K562 (cell line): ENCODE measurements at regions not wholly inside any gene's neighbourhood (a gene's known extent, or its start where the extent isn't known, plus 50 kb on each side); places are given as distances from the start of the nearest gene placed in this dataset.

ENCODE experiments used
- ATAC-seq: fragments of 200-7000 bp; cut with Tn5 transposase; 3 replicates; pipeline ENCODE4 v1.9.1; 2020; ENCODE audit warnings: moderate library complexity
- BruUV-seq: library from RNA; stranded (reverse); fragments of 400-500 nt; replicated peaks from 2 replicates; lab custom pipeline; 2021; lab: Mats Ljungman, UMichigan
- CTCF ChIA-PET: fragments of 300-600 bp; formaldehyde crosslinking; extraction: SDS; loops from one replicate; lab custom pipeline; 2021; ENCODE audit warnings: low intra/inter-chr PET ratio; lab: Yijun Ruan, JAX
- POLR2A ChIA-PET: fragments of 300-600, 350-650 bp; sonication (Branson Sonifier 250); formaldehyde crosslinking; extraction: SDS; loops from one replicate; lab custom pipeline; 2021; ENCODE audit warnings: antibody characterized with exemption, inconsistent platforms; lab: Yijun Ruan, JAX
- DNase-seq, 4 experiments: peaks; one replicate each; pipeline versions ENCODE4 v3.0.0 to v3.0.0-alpha.2; 2011 to 2018; ENCODE audit warnings: low spot score in 3 of 4, mixed read lengths in 3 of 4; ENCODE audit errors: extremely low read depth in 1 of 4
- FAIRE-seq: peaks from 2 replicates; lab custom pipeline; 2011; peaks lifted over from hg19 to GRCh38; lab: Jason Lieb, UNC
- H2AFZ ChIP-seq: 2 replicates; pipeline ENCODE4 v1.6.0; 2011; ENCODE audit warnings: low read depth, low read length, control low read depth, inconsistent platforms
- H3K27ac ChIP-seq: fragments of 200-600 bp; 3 replicates; pipeline ENCODE4 v1.8.0; 2011; ENCODE audit warnings: low read depth, mild to moderate bottlenecking, control low read depth, inconsistent platforms, low read length, moderate library complexity, mixed read lengths; ENCODE audit errors: extremely low read depth
- H3K27me3 ChIP-seq, 2 experiments: fragments of 300-600 bp in 1 of 2; 2 replicates in 1 of 2; 3 replicates in 1 of 2; pipeline versions ENCODE4 v1.6.0 to v1.8.0; 2011; ENCODE audit warnings: inconsistent platforms in 2 of 2, low read length in 2 of 2, mild to moderate bottlenecking in 1 of 2, mixed read lengths in 1 of 2, moderate library complexity in 1 of 2; ENCODE audit not compliant: control insufficient read depth in 2 of 2, insufficient read depth in 2 of 2
- H3K36me3 ChIP-seq: fragments of 300-600 bp; 3 replicates; pipeline ENCODE4 v1.8.0; 2011; ENCODE audit warnings: mild to moderate bottlenecking, low read length, inconsistent platforms; ENCODE audit not compliant: control insufficient read depth, insufficient read depth
- H3K4me1 ChIP-seq, 2 experiments: fragments of 200-600 bp in 1 of 2; replicated peaks in 1 of 2; 2 replicates in 1 of 2; 3 replicates in 1 of 2; pipeline versions ENCODE4 v1.5.1 to v1.8.0; 2011; ENCODE audit warnings: inconsistent platforms in 2 of 2, low read length in 2 of 2, mild to moderate bottlenecking in 1 of 2, mixed read lengths in 1 of 2, moderate library complexity in 1 of 2; ENCODE audit not compliant: control insufficient read depth in 2 of 2, insufficient read depth in 2 of 2
- H3K4me2 ChIP-seq: 2 replicates; pipeline ENCODE4 v1.6.1; 2011; ENCODE audit warnings: low read length, control low read depth, inconsistent platforms, mixed read lengths; ENCODE audit not compliant: insufficient read depth
- H3K4me3 ChIP-seq: fragments of 200-600 bp; sonication (generic), shearing (Covaris generic); 2 replicates; pipeline ENCODE4 v1.5.1; 2016; ENCODE audit warnings: control low read depth, inconsistent platforms
- H3K79me2 ChIP-seq: fragments of 200-600 bp; 3 replicates; pipeline ENCODE4 v1.8.0; 2011; ENCODE audit warnings: low read length, inconsistent platforms; ENCODE audit not compliant: control insufficient read depth, insufficient read depth
- H3K9ac ChIP-seq, 2 experiments: 2 replicates each; pipeline versions ENCODE4 v1.6.0 to v1.6.1; 2011; ENCODE audit warnings: low read depth in 2 of 2, low read length in 2 of 2, control low read depth in 1 of 2, inconsistent platforms in 1 of 2, mild to moderate bottlenecking in 1 of 2, mixed read lengths in 1 of 2; ENCODE audit not compliant: insufficient read depth in 1 of 2
- H3K9me1 ChIP-seq: one replicate; pipeline ENCODE4 v1.6.0; 2011; ENCODE audit warnings: inconsistent platforms, mild to moderate bottlenecking, low read length, moderate library complexity; ENCODE audit not compliant: control insufficient read depth, insufficient read depth
- H3K9me3 ChIP-seq: replicated peaks from 2 replicates; pipeline ENCODE4 v1.5.1; 2011; ENCODE audit warnings: low read depth, low read length, inconsistent platforms; ENCODE audit not compliant: control insufficient read depth, insufficient read depth
- H4K20me1 ChIP-seq: replicated peaks from 2 replicates; pipeline ENCODE4 v1.6.1; 2011; ENCODE audit warnings: low read length, inconsistent platforms, mixed read lengths; ENCODE audit not compliant: control insufficient read depth, insufficient read depth
- FOS ChIP-seq: IDR thresholded peaks from 3 replicates; pipeline ENCODE4 v1.6.1; 2011; ENCODE audit not compliant: insufficient read length; ENCODE audit errors: extremely low read depth
- HES1 ChIP-seq: fragments of 450-650 bp; IDR thresholded peaks from 2 replicates; pipeline ENCODE4 v1.6.1; 2016; ENCODE audit warnings: low read depth, mild to moderate bottlenecking, moderate library complexity
- HSF4 ChIP-seq: fragments of 250-450 bp; sonication (Bioruptor Pico); IDR thresholded peaks from 2 replicates; pipeline ENCODE4 v2.1.2; 2022; ENCODE audit warnings: mild to moderate bottlenecking, moderate library complexity, borderline replicate concordance
- NFIC ChIP-seq: fragments of 450-650 bp; IDR thresholded peaks from 2 replicates; pipeline ENCODE4 v1.6.1; 2017; ENCODE audit warnings: mild to moderate bottlenecking, inconsistent platforms
- PHB2 ChIP-seq: fragments of 450-650 bp; IDR thresholded peaks from 2 replicates; pipeline ENCODE4 v1.6.1; 2017; ENCODE audit warnings: low read depth
- PHF21A ChIP-seq: fragments of 450-650 bp; IDR thresholded peaks from 2 replicates; pipeline ENCODE4 v1.6.1; 2017; ENCODE audit warnings: low read depth, borderline replicate concordance
- PHTF2 ChIP-seq: fragments of 250-450 bp; sonication (Bioruptor Pico); IDR thresholded peaks from 2 replicates; pipeline ENCODE4 v1.5.0; 2021; ENCODE audit warnings: mild to moderate bottlenecking
- SIN3A ChIP-seq, 2 experiments: fragments of 150-350 bp in 1 of 2; IDR thresholded peaks; 2 replicates each; pipeline ENCODE4 v1.6.1; 2011 to 2016; ENCODE audit warnings: borderline replicate concordance in 2 of 2, low read depth in 2 of 2, low read length in 2 of 2, mild to moderate bottlenecking in 2 of 2, moderate library complexity in 2 of 2; ENCODE audit not compliant: control insufficient read depth in 1 of 2
- STAT5A ChIP-seq: IDR thresholded peaks from 2 replicates; pipeline ENCODE4 v1.6.1; 2012; ENCODE audit warnings: low read length, inconsistent platforms, borderline replicate concordance
- TCFL5 ChIP-seq: fragments of 250-450 bp; sonication (Bioruptor Pico); conservative IDR thresholded peaks from 2 replicates; pipeline ENCODE4 v1.6.1; 2021; ENCODE audit warnings: mild to moderate bottlenecking, moderate library complexity, matching md5 sums
- ZNF277 ChIP-seq: fragments of 250-450 bp; sonication (Bioruptor Pico); IDR thresholded peaks from 2 replicates; pipeline ENCODE4 v1.8.0; 2022; ENCODE audit warnings: inconsistent platforms, mild to moderate bottlenecking, moderate library complexity, borderline replicate concordance
- ZNF561 ChIP-seq: fragments of 450-650 bp; formaldehyde crosslinking; conservative IDR thresholded peaks from 2 replicates; pipeline ENCODE4 v1.4.0; 2020; ENCODE audit warnings: mild to moderate bottlenecking, moderate library complexity
- WGBS: fragments of 100-300 bp; shearing (Covaris generic); methylation state at CpG from one replicate; pipeline ENCODE4 v1.1.6; 2016; ENCODE audit warnings: low coverage, mixed read lengths; ENCODE audit not compliant: insufficient coverage; ENCODE audit errors: missing lambda C conversion rate; 5-methylcytosine and 5-hydroxymethylcytosine counted together
- in situ Hi-C: fragments of 300-500 bp; cut with MboI; formaldehyde crosslinking; loops from 4 replicates; pipeline ENCODE4 v1.15.0; 2018; ENCODE audit warnings: inconsistent platforms, mixed read lengths
- intact Hi-C: fragments of 100-400 bp; cut with micrococcal nuclease; formaldehyde crosslinking; loops from 2 replicates; pipeline ENCODE4 v1.14.2; 2022
- TF ChIP-seq, protein P1 (sequence below): fragments of 250-450 bp; sonication (Bioruptor Pico); IDR thresholded peaks from 2 replicates; pipeline ENCODE4 v1.5.0; 2022; ENCODE audit warnings: mild to moderate bottlenecking
- TF ChIP-seq, protein P2 (sequence below): fragments of 250-450 bp; sonication (Bioruptor Pico); IDR thresholded peaks from 2 replicates; pipeline ENCODE4 v1.4.0; 2020; ENCODE audit warnings: mild to moderate bottlenecking

GRCh38 chr14:86003998-86004397 lies 474.1 kb downstream of the FLRT2 start:
- intact Hi-C loops: no loop called here
- Histone ChIP-seq H3K36me3 (no peaks in the 10 kb centered on the region), H3K27me3 (no peaks in the 10 kb centered on the region), H2AFZ (no peak overlapping the region), H3K9ac (no peak overlapping the region), H3K4me1 (no peaks in the 10 kb centered on the region)
- BruUV-seq: no TSS peak
- TF ChIP-seq PHB2 (no peak), ZNF277 (CRISPR knock-in tag) (no peak), PHTF2 (CRISPR knock-in tag) (no peak), HES1 (no peak), SIN3A (IDR thresholded peaks at IDR 0.05; ENCODE audit: borderline replicate concordance in 2 of 2, control insufficient read depth in 1 of 2, low read depth in 2 of 2, low read length in 2 of 2) (no peak), STAT5A (no peak), NFIC (no peak), HSF4 (CRISPR knock-in tag) (no peak), TCFL5 (CRISPR knock-in tag) (no peak), FOS (no peak), PHF21A (no peak), ZNF561 (no peak)
- TF ChIP-seq, protein P1, sequence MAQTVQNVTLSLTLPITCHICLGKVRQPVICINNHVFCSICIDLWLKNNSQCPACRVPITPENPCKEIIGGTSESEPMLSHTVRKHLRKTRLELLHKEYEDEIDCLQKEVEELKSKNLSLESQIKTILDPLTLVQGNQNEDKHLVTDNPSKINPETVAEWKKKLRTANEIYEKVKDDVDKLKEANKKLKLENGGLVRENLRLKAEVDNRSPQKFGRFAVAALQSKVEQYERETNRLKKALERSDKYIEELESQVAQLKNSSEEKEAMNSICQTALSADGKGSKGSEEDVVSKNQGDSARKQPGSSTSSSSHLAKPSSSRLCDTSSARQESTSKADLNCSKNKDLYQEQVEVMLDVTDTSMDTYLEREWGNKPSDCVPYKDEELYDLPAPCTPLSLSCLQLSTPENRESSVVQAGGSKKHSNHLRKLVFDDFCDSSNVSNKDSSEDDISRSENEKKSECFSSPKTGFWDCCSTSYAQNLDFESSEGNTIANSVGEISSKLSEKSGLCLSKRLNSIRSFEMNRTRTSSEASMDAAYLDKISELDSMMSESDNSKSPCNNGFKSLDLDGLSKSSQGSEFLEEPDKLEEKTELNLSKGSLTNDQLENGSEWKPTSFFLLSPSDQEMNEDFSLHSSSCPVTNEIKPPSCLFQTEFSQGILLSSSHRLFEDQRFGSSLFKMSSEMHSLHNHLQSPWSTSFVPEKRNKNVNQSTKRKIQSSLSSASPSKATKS: no peak
- TF ChIP-seq, protein P2, sequence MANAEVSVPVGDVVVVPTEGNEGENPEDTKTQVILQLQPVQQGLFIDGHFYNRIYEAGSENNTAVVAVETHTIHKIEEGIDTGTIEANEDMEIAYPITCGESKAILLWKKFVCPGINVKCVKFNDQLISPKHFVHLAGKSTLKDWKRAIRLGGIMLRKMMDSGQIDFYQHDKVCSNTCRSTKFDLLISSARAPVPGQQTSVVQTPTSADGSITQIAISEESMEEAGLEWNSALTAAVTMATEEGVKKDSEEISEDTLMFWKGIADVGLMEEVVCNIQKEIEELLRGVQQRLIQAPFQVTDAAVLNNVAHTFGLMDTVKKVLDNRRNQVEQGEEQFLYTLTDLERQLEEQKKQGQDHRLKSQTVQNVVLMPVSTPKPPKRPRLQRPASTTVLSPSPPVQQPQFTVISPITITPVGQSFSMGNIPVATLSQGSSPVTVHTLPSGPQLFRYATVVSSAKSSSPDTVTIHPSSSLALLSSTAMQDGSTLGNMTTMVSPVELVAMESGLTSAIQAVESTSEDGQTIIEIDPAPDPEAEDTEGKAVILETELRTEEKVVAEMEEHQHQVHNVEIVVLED (CRISPR knock-in tag): no peak
- TF ChIP-seq, all 486 proteins: peak for 0
- no peak overlapping the region for H3K4me2 ChIP-seq
- H3K9me3 ChIP-seq: no peaks in the 10 kb centered on the region
- DNase-seq (no peak), ATAC-seq (no peak), FAIRE-seq (no peak)
- no peak overlapping the region for H3K27ac ChIP-seq
- 4% methylated on average over 3 of the region's 3 CpGs for WGBS
- H4K20me1 ChIP-seq: no peaks in the 10 kb centered on the region
- ChIA-PET POLR2A (no interaction called here), CTCF (no interaction called here)
- H3K79me2 ChIP-seq: no peaks in the 10 kb centered on the region
- in situ Hi-C loops: no loop called here
- no peaks in the 10 kb centered on the region for H3K9me1 ChIP-seq
- no peak overlapping the region for H3K4me3 ChIP-seq
